IMR-90 (cell line): ENCODE measurements at regions not wholly inside any gene's neighbourhood (a gene's known extent, or its start where the extent isn't known, plus 50 kb on each side); places are given as distances from the start of the nearest gene placed in this dataset.

ENCODE experiments used
- ATAC-seq: fragments of 200-7000 bp; cut with Tn5 transposase; 2 replicates; pipeline ENCODE4 v1.9.1; 2020; ENCODE audit warnings: low read depth, mild to moderate bottlenecking, moderate library complexity
- BruUV-seq: library from RNA; stranded (reverse); fragments of 400-500 nt; replicated peaks from 2 replicates; lab custom pipeline; 2021; lab: Mats Ljungman, UMichigan
- CTCF ChIA-PET: fragments of 300-600 bp; formaldehyde crosslinking; extraction: SDS; loops from one replicate; lab custom pipeline; 2021; ENCODE audit warnings: antibody characterized with exemption; lab: Yijun Ruan, JAX
- POLR2A ChIA-PET: fragments of 300-600 bp; sonication (Branson Sonifier 250); formaldehyde crosslinking; loops from one replicate; lab custom pipeline; 2022; ENCODE audit warnings: antibody characterized with exemption; ENCODE audit not compliant: unreplicated experiment; lab: Charles Lee
- DNase-seq: peaks from one replicate; pipeline ENCODE4 v3.0.0; 2013
- H2AFZ ChIP-seq: replicated peaks from 2 replicates; pipeline ENCODE3; 2013; ENCODE audit warnings: low read length, mild to moderate bottlenecking; ENCODE audit not compliant: poor library complexity
- H2AK5ac ChIP-seq: 2 replicates; pipeline ENCODE4 v1.6.1; 2013; ENCODE audit warnings: low read depth, low read length, inconsistent platforms
- H2AK9ac ChIP-seq: replicated peaks from 2 replicates; pipeline ENCODE3; 2013; ENCODE audit warnings: mild to moderate bottlenecking, low read depth, low read length, moderate library complexity; ENCODE audit not compliant: poor library complexity
- H2BK120ac ChIP-seq: 2 replicates; pipeline ENCODE4 v1.6.1; 2013; ENCODE audit warnings: low read depth, low read length, inconsistent platforms
- H2BK15ac ChIP-seq: 3 replicates; pipeline ENCODE4 v1.6.1; 2013; ENCODE audit warnings: low read depth, low read length, inconsistent platforms
- H2BK20ac ChIP-seq: 2 replicates; pipeline ENCODE4 v1.6.1; 2013; ENCODE audit warnings: low read depth, mild to moderate bottlenecking, inconsistent platforms, low read length, moderate library complexity
- H2BK5ac ChIP-seq: 2 replicates; pipeline ENCODE4 v1.6.1; 2013; ENCODE audit warnings: mild to moderate bottlenecking, low read depth, low read length, inconsistent platforms; ENCODE audit not compliant: poor library complexity, severe bottlenecking
- H3K14ac ChIP-seq: replicated peaks from 2 replicates; pipeline ENCODE4 v1.6.1; 2013; ENCODE audit warnings: low read depth, low read length, inconsistent platforms
- H3K18ac ChIP-seq: 2 replicates; pipeline ENCODE4 v1.6.1; 2013; ENCODE audit warnings: low read depth, low read length, control low read depth
- H3K23ac ChIP-seq: 2 replicates; pipeline ENCODE4 v1.6.1; 2013; ENCODE audit warnings: low read depth, low read length, inconsistent platforms
- H3K27ac ChIP-seq: 2 replicates; pipeline ENCODE4 v1.5.1; 2013; ENCODE audit warnings: mild to moderate bottlenecking, control low read depth, low read length; ENCODE audit not compliant: insufficient read depth
- H3K27me3 ChIP-seq: 2 replicates; pipeline ENCODE4 v1.6.1; 2013; ENCODE audit warnings: low read length; ENCODE audit not compliant: control insufficient read depth, insufficient read depth
- H3K36me3 ChIP-seq: 2 replicates; pipeline ENCODE4 v1.6.1; 2013; ENCODE audit warnings: low read length, mixed read lengths; ENCODE audit not compliant: control insufficient read depth, insufficient read depth
- H3K4ac ChIP-seq: 2 replicates; pipeline ENCODE4 v1.6.1; 2013; ENCODE audit warnings: low read depth, low read length, inconsistent platforms
- H3K4me1 ChIP-seq: 2 replicates; pipeline ENCODE4 v1.6.1; 2013; ENCODE audit warnings: low read length, mixed read lengths; ENCODE audit not compliant: control insufficient read depth, insufficient read depth
- H3K4me2 ChIP-seq: 2 replicates; pipeline ENCODE4 v1.6.1; 2013; ENCODE audit warnings: low read depth, mild to moderate bottlenecking, control low read depth, low read length, moderate library complexity
- H3K4me3 ChIP-seq: 2 replicates; pipeline ENCODE4 v1.5.1; 2013; ENCODE audit warnings: low read depth, mild to moderate bottlenecking, control low read depth, low read length, moderate library complexity; ENCODE audit not compliant: insufficient read depth
- H3K56ac ChIP-seq: 2 replicates; pipeline ENCODE4 v1.6.1; 2013; ENCODE audit warnings: low read length, inconsistent platforms; ENCODE audit not compliant: insufficient read depth; ENCODE audit errors: extremely low read depth
- H3K79me1 ChIP-seq, 2 experiments: 2 replicates each; pipeline ENCODE4 v1.6.1; 2013; ENCODE audit warnings: low read length in 2 of 2, inconsistent platforms in 1 of 2, low read depth in 1 of 2
- H3K9ac ChIP-seq: 2 replicates; pipeline ENCODE4 v1.6.1; 2013; ENCODE audit warnings: low read depth, low read length, control low read depth
- H3K9me1 ChIP-seq: 2 replicates; pipeline ENCODE4 v1.6.1; 2013; ENCODE audit warnings: low read length, inconsistent platforms; ENCODE audit not compliant: insufficient read depth
- H3K9me3 ChIP-seq: 2 replicates; pipeline ENCODE4 v1.6.1; 2013; ENCODE audit warnings: low read length; ENCODE audit not compliant: control insufficient read depth, insufficient read depth
- H4K20me1 ChIP-seq: 2 replicates; pipeline ENCODE4 v1.6.1; 2013; ENCODE audit warnings: low read length, inconsistent platforms; ENCODE audit not compliant: insufficient read depth
- H4K5ac ChIP-seq: 2 replicates; pipeline ENCODE4 v1.6.1; 2013; ENCODE audit warnings: mild to moderate bottlenecking, low read depth, low read length, control low read depth
- H4K8ac ChIP-seq, 2 experiments: 2 replicates each; pipeline ENCODE4 v1.6.1; 2013; ENCODE audit warnings: low read depth in 2 of 2, low read length in 2 of 2, control low read depth in 1 of 2, inconsistent platforms in 1 of 2
- H4K91ac ChIP-seq: 2 replicates; pipeline ENCODE4 v1.6.1; 2013; ENCODE audit warnings: low read depth, low read length, inconsistent platforms; ENCODE audit not compliant: insufficient read depth
- CTCF ChIP-seq: conservative IDR thresholded peaks from 2 replicates; pipeline ENCODE4 v1.5.1; 2012; ENCODE audit warnings: mild to moderate bottlenecking, low read depth, low read length, improper control_type of control experiment
- FOS ChIP-seq: fragments of 150-350 bp; IDR thresholded peaks from 2 replicates; pipeline ENCODE4 v1.6.1; 2016; ENCODE audit warnings: low read depth, low read length
- MAZ ChIP-seq: IDR thresholded peaks from 2 replicates; pipeline ENCODE4 v1.6.1; 2012; ENCODE audit warnings: low read depth, mild to moderate bottlenecking, low read length, improper control_type of control experiment, moderate library complexity, borderline replicate concordance
- MXI1 ChIP-seq: IDR thresholded peaks from 2 replicates; pipeline ENCODE4 v1.6.1; 2012; ENCODE audit warnings: low read depth, mild to moderate bottlenecking, low read length, moderate library complexity, borderline replicate concordance
- POLR2A ChIP-seq: IDR thresholded peaks from 2 replicates; pipeline ENCODE4 v1.6.1; 2012; ENCODE audit warnings: mild to moderate bottlenecking, low read depth, low read length
- RAD21 ChIP-seq: IDR thresholded peaks from 2 replicates; pipeline ENCODE4 v1.6.1; 2012; ENCODE audit warnings: low read length, improper control_type of control experiment
- RCOR1 ChIP-seq: IDR thresholded peaks from 2 replicates; pipeline ENCODE4 v1.6.1; 2012; ENCODE audit warnings: mild to moderate bottlenecking, low read length, improper control_type of control experiment; ENCODE audit not compliant: insufficient replicate concordance
- SMC3 ChIP-seq: fragments of 150-350 bp; IDR thresholded peaks from 2 replicates; pipeline ENCODE4 v1.6.1; 2016; ENCODE audit warnings: low read depth, mild to moderate bottlenecking, antibody characterized with exemption, low read length, moderate library complexity
- WGBS, 2 experiments: methylation state at CpG; one replicate each; pipeline versions ENCODE4 v1.1.5 to v1.1.7; 2013; ENCODE audit warnings: missing lambda C conversion rate in 2 of 2; ENCODE audit not compliant: insufficient read length in 1 of 2; ENCODE audit errors: extremely low coverage in 2 of 2; 5-methylcytosine and 5-hydroxymethylcytosine counted together
- dilution Hi-C: fragments of 300-500 bp; cut with HindIII; formaldehyde crosslinking; loops from one replicate; pipeline ENCODE4 v1.14.3; 2018; ENCODE audit warnings: low sequenced_read_pairs; ENCODE audit not compliant: unreplicated experiment
- in situ Hi-C: fragments of 300-500 bp; cut with MboI; formaldehyde crosslinking; loops from 3 replicates; pipeline ENCODE4 v1.14.3; 2019; ENCODE audit warnings: low sequenced_read_pairs, inconsistent platforms, mixed read lengths
- intact Hi-C: fragments of 100-400 bp; cut with micrococcal nuclease; formaldehyde crosslinking; loops from 2 replicates; pipeline ENCODE4 v1.10.0; 2022

DNA sequence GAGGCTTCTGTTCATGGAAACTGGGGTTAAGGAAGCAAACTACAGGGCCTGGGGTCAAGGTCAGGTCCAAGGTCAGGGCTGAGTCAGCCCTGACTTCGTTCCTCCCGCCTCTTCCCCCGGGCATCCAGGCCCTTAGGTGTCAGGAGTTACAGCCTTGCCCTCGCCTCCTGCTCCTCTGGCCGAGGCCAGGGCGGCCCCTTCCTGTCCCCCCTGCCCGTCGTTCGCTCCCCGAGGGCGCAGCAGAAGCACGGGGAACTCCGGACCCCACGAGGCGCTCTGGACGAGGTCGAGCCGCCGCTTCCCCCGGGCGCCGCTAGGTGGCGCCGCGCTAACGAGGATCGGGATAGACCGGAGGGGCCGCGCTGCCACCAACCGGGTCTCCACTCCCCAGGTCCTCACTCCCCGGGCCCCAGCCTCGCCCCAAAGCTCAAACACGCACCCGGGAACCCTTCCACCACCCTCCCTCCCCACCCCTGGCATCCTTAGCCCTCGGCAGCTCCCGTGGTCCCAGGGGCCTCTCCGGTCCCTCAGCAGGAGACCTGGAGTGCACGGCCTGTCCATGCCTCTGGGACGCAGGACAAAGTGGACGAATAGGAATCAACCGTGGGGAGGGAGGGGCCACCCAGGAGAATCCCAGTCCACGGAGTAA is 59.2 kb upstream of the MYL10 start:
- 0 out of 2 replicates have a peak overlapping the region, but pooled peaks have one; percentile 39 for H3K9ac ChIP-seq
- H2AFZ ChIP-seq, result peak overlapping the region; percentile 86
- no peaks in the 10 kb centered on the region; the same call in 1 of the 2 replicates for H3K27me3 ChIP-seq
- H4K8ac ChIP-seq, result peak overlapping the region in 1 of 2 experiments; percentile 71; a peak in 1 of 4 replicates
- dilution Hi-C loops (no loop called here), in situ Hi-C loops (loop anchor here (5.0 to 10.0 kb wide), 2 partner anchors 124 to 546 kb away; no protein-coding TSS in a partner anchor), intact Hi-C loops (loop anchor here (1.0 to 10.0 kb wide), 4 partner anchors 127 to 548 kb away; no protein-coding TSS in a partner anchor)
- peak overlapping the region; percentile 31; the same call in 1 of the 2 replicates for H3K23ac ChIP-seq
- ATAC-seq, result peak; percentile 98
- no peak overlapping the region; the same call in 1 of the 2 replicates for H3K27ac ChIP-seq
- BruUV-seq, result no TSS peak
- H2AK5ac ChIP-seq, result no peak overlapping the region; the same call in 1 of the 2 replicates
- H3K56ac ChIP-seq, result no peak overlapping the region
- DNase-seq, result peak; percentile 46
- H3K9me3 ChIP-seq, result no peaks in the 10 kb centered on the region
- WGBS, 2 experiments, result 11% methylated on average over 19 of the region's 43 CpGs; no CpG with 5 or more reads in 1 of the 2 experiments
- no peaks in the 10 kb centered on the region for H4K20me1 ChIP-seq
- POLR2A ChIA-PET, result no interaction called here
- H3K4ac ChIP-seq, result peak overlapping the region; percentile 64
- peak overlapping the region; percentile 48; the same call in 1 of the 2 replicates for H3K18ac ChIP-seq
- peak overlapping the region; percentile 90 for H3K4me2 ChIP-seq
- no peak overlapping the region for H4K5ac ChIP-seq
- H2BK15ac ChIP-seq, result peak overlapping the region; percentile 76; the same call in 1 of the 3 replicates
- no peaks in the 10 kb centered on the region for H3K79me1 ChIP-seq
- peak overlapping the region; percentile 33 for H3K4me3 ChIP-seq
- H3K4me1 ChIP-seq, result peaks cover 5% of the 10 kb centered on the region
- CTCF ChIA-PET, result interaction anchor here (0.5 to 0.6 kb wide), 2 partner anchors 39 to 212 kb away, joined by 4 read pairs; no protein-coding TSS in a partner anchor
- TF ChIP-seq RCOR1, result no peak
- peak; percentile 61; the same call in 1 of the 2 replicates for TF ChIP-seq MXI1
- peak; percentile 75 for TF ChIP-seq MAZ
- TF ChIP-seq POLR2A, result 0 out of 2 replicates have a peak, but pooled peaks have one; percentile 37
- peak; percentile 87 for TF ChIP-seq CTCF
- no peak for TF ChIP-seq FOS
- TF ChIP-seq SMC3, result peak; percentile 79
- peak; percentile 87 for TF ChIP-seq RAD21
- no peak overlapping the region for H2BK5ac ChIP-seq
- no peak overlapping the region; the same call in 1 of the 2 replicates for H2BK20ac ChIP-seq
- H2BK120ac ChIP-seq, result peak overlapping the region; percentile 85
- peak overlapping the region; percentile 54; the same call in 1 of the 2 replicates for H4K91ac ChIP-seq
- H3K36me3 ChIP-seq, result no peaks in the 10 kb centered on the region
- H2AK9ac ChIP-seq, result peak overlapping the region; percentile 67
- H3K14ac ChIP-seq, result peak overlapping the region; percentile 45; the same call in 1 of the 2 replicates
- no peaks in the 10 kb centered on the region for H3K9me1 ChIP-seq
